ENCODE measurements at regions not wholly inside any gene's neighbourhood (a gene's known extent, or its start where the extent isn't known, plus 50 kb on each side); places are given as distances from the start of the nearest gene placed in this dataset.
"Not testable (repeated sequence)": the region's sequence is repeated elsewhere in the genome, so short reads cannot be mapped to it uniquely, and the experiment has no call there.

DNA sequence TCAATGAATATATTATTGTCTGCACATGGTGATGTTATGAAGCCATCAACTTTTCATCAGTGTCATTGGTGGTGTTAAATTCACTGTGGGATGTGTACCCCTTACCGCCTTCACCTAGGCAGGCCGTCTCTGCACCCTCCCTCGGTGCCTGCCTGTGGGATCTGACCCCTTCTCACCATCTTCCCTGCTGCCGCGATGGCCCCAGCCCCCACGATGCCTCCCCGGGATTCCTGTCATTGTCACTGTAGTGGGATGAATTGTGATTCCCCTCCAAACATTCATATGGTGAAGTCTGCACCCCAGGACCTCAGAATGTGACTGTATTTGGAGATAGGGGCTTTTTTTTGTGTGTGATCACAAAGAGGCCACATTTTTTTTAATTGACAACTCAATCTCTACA lies 198.3 kb upstream of the HS6ST1 start:
- Histone ChIP-seq H3K27ac (ENCODE audit: low read depth, low read length) (no peak overlapping the region), H3K9me3 (ENCODE audit: control insufficient read depth in 5 of 5, low read length in 5 of 5) (no peaks in the 10 kb centered on the region), H3K27me3 (ENCODE audit: control insufficient read depth in 5 of 5, insufficient read depth in 4 of 5, low read length in 5 of 5) (peaks cover 0 to 8% (median 0%) of the 10 kb centered on the region in 5 donors), H3K4me1 (ENCODE audit: control insufficient read depth in 5 of 5, insufficient read depth in 5 of 5, low read length in 5 of 5) (peaks cover 0 to 19% (median 4%) of the 10 kb centered on the region in 5 donors), H3K9ac (ENCODE audit: low read length in 5 of 5) (no peak overlapping the region), H3K4me3 (ENCODE audit: low read depth in 1 of 5, low read length in 5 of 5) (no peak overlapping the region), H3K36me3 (ENCODE audit: control insufficient read depth in 5 of 5, insufficient read depth in 5 of 5, low read length in 5 of 5) (no peaks in the 10 kb centered on the region)

DNA sequence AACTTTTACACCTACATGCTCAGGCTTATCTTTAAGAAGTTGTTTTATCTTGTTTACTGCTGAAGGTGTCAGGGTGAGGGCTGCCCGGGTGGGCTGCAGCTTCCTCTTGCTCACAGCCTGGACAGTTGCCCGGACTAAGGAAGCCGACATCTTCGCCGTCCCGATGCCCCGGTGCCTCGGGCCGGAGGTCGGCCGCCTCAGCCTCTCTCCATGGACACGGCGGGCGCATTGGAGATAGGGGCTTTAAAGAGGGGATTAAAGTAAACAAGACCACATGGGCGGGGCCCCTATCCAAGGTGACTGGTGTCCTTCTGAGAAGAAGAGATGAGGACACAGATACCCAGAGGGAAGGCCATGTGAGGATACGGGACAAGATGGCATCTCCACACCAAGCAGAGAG lies 200.4 kb upstream of the HS6ST1 start:
- not testable (repeated sequence) for H3K36me3 ChIP-seq (ENCODE audit: control insufficient read depth in 5 of 5, insufficient read depth in 5 of 5, low read length in 5 of 5); H3K9me3 ChIP-seq (ENCODE audit: control insufficient read depth in 5 of 5, low read length in 5 of 5); H3K4me1 ChIP-seq (ENCODE audit: control insufficient read depth in 5 of 5, insufficient read depth in 5 of 5, low read length in 5 of 5); H3K27ac ChIP-seq (ENCODE audit: low read depth, low read length); H3K27me3 ChIP-seq (ENCODE audit: control insufficient read depth in 5 of 5, insufficient read depth in 4 of 5, low read length in 5 of 5); H3K4me3 ChIP-seq (ENCODE audit: low read depth in 1 of 5, low read length in 5 of 5); H3K9ac ChIP-seq (ENCODE audit: low read length in 5 of 5)

DNA sequence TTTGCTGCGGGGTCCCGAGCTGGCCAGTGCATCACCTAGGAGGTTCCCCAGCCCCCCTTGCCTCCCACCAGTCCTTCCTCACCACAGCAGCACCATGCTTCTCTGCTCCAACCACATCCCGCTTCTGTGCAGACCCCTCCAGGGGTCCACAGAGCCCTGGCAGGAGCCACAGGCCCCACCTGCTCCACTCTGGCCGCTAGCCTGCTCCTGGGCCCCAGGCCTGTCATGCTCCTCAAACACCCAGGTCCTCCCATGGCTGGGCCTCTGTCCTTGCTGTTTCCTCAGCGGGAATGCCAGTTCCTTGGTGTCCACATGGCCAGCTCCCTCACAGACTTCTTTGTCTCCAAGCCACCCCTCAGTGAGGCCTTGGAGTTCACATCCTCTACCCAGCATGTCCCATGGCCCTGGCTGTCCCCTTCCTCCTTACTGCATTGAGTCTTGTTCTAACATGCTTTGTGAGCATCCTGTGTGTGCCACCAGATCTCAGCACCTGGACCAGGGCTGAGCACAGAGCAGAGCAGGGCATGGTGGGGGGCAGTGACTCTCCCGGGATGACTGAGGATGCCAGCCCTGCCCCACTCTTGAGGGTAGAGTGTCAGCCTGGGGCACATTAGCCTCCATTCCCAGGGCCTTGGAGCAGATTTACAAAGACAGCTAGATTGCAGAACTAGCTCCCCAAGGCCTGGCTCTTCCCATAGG lies 201.0 kb upstream of the HS6ST1 start:
- Histone ChIP-seq H3K4me3 (ENCODE audit: low read depth in 1 of 5, low read length in 5 of 5) (no peak overlapping the region), H3K27me3 (ENCODE audit: control insufficient read depth in 5 of 5, insufficient read depth in 4 of 5, low read length in 5 of 5) (peaks cover 0 to 8% (median 0%) of the 10 kb centered on the region in 5 donors), H3K9me3 (ENCODE audit: control insufficient read depth in 5 of 5, low read length in 5 of 5) (peaks cover 0 to 12% (median 10%) of the 10 kb centered on the region in 5 donors), H3K36me3 (ENCODE audit: control insufficient read depth in 5 of 5, insufficient read depth in 5 of 5, low read length in 5 of 5) (no peaks in the 10 kb centered on the region), H3K4me1 (ENCODE audit: control insufficient read depth in 5 of 5, insufficient read depth in 5 of 5, low read length in 5 of 5) (peaks cover 0 to 2% (median 0%) of the 10 kb centered on the region in 5 donors), H3K9ac (ENCODE audit: low read length in 5 of 5) (no peak overlapping the region), H3K27ac (ENCODE audit: low read depth, low read length) (no peak overlapping the region)

DNA sequence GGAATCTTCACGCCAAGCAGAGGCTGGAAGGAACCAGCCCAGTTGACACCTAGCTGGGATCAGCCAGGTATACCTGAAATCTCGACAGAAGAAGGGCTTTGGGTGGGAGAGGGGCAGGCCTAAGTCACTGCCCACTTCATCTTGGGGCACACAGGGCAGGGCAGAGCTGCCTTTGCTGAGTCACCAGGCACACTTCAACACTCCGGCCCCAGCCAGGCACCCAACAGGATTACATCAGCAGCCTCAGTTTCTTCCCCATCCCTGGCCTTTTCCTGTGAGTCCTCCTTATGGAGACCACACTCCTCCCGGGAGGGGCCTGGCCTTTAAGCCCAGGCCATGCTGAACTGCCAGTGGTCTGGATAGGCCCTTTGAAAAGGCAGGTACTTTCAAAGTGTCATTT lies 201.7 kb upstream of the HS6ST1 start:
- Histone ChIP-seq H3K27ac (ENCODE audit: low read depth, low read length) (no peak overlapping the region), H3K9ac (ENCODE audit: low read length in 5 of 5) (no peak overlapping the region), H3K9me3 (ENCODE audit: control insufficient read depth in 5 of 5, low read length in 5 of 5) (peaks cover 0 to 12% (median 10%) of the 10 kb centered on the region in 5 donors), H3K27me3 (ENCODE audit: control insufficient read depth in 5 of 5, insufficient read depth in 4 of 5, low read length in 5 of 5) (peaks cover 0 to 8% (median 0%) of the 10 kb centered on the region in 5 donors), H3K36me3 (ENCODE audit: control insufficient read depth in 5 of 5, insufficient read depth in 5 of 5, low read length in 5 of 5) (no peaks in the 10 kb centered on the region), H3K4me1 (ENCODE audit: control insufficient read depth in 5 of 5, insufficient read depth in 5 of 5, low read length in 5 of 5) (no peaks in the 10 kb centered on the region), H3K4me3 (ENCODE audit: low read depth in 1 of 5, low read length in 5 of 5) (no peak overlapping the region)

GRCh38 chr2:128520791-128521190 lies 202.1 kb upstream of the HS6ST1 start:
- Histone ChIP-seq H3K9me3 (ENCODE audit: control insufficient read depth in 5 of 5, low read length in 5 of 5) (peaks cover 0 to 12% (median 10%) of the 10 kb centered on the region in 5 donors), H3K27me3 (ENCODE audit: control insufficient read depth in 5 of 5, insufficient read depth in 4 of 5, low read length in 5 of 5) (peaks cover 0 to 8% (median 0%) of the 10 kb centered on the region in 5 donors), H3K36me3 (ENCODE audit: control insufficient read depth in 5 of 5, insufficient read depth in 5 of 5, low read length in 5 of 5) (no peaks in the 10 kb centered on the region), H3K4me1 (ENCODE audit: control insufficient read depth in 5 of 5, insufficient read depth in 5 of 5, low read length in 5 of 5) (no peaks in the 10 kb centered on the region), H3K27ac (ENCODE audit: low read depth, low read length) (no peak overlapping the region), H3K9ac (ENCODE audit: low read length in 5 of 5) (no peak overlapping the region), H3K4me3 (ENCODE audit: low read depth in 1 of 5, low read length in 5 of 5) (no peak overlapping the region)

DNA sequence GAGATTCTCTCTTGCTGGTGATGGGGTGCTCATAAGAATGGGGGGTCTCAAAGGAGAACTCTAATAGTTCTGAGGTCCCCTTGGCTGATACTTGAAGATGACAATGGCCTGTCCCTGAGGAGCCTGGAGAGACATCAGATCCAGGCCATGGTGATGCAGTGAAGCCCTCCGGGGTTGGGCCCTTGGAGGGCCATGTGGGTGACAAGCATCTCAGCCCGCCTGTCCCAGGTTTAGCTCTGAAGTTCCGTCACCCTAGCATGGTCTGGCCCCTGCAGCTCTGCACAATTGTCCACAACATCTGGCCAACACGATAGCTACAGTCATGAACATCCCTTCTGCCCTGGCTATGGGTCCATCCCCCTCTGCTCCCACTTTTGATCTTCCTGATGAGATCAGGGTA lies 202.8 kb upstream of the HS6ST1 start:
- Histone ChIP-seq H3K4me3 (ENCODE audit: low read depth in 1 of 5, low read length in 5 of 5) (no peak overlapping the region), H3K4me1 (ENCODE audit: control insufficient read depth in 5 of 5, insufficient read depth in 5 of 5, low read length in 5 of 5) (no peaks in the 10 kb centered on the region), H3K9ac (ENCODE audit: low read length in 5 of 5) (no peak overlapping the region), H3K27me3 (ENCODE audit: control insufficient read depth in 5 of 5, insufficient read depth in 4 of 5, low read length in 5 of 5) (peaks cover 0 to 8% (median 2%) of the 10 kb centered on the region in 5 donors), H3K36me3 (ENCODE audit: control insufficient read depth in 5 of 5, insufficient read depth in 5 of 5, low read length in 5 of 5) (no peaks in the 10 kb centered on the region), H3K27ac (ENCODE audit: low read depth, low read length) (no peak overlapping the region), H3K9me3 (ENCODE audit: control insufficient read depth in 5 of 5, low read length in 5 of 5) (peaks cover 0 to 12% (median 10%) of the 10 kb centered on the region in 5 donors)

DNA sequence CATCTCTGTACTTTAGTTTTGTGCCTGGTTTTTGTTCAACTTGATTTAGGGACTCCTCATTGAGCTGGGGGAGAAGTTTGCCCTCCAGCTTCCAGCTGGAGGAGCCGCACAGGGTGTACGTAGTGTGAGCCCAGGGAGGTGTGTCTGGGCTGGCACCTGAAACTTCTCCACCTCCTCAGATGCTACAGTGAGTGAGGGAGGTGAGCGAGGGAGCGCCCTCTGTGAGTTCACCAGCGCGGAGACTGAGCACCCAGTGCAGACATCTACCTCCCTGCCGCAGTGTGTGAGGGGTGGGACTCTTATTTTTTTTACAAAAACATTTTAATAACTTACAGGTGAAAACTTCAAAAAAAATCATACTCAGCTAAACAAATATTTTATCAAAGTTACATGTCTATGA lies 204.2 kb upstream of the HS6ST1 start:
- peaks cover 0 to 12% (median 10%) of the 10 kb centered on the region in 5 donors for H3K9me3 ChIP-seq (ENCODE audit: control insufficient read depth in 5 of 5, low read length in 5 of 5)
- H3K4me1 ChIP-seq (ENCODE audit: control insufficient read depth in 5 of 5, insufficient read depth in 5 of 5, low read length in 5 of 5) = no peaks in the 10 kb centered on the region
- no peak overlapping the region for H3K9ac ChIP-seq (ENCODE audit: low read length in 5 of 5)
- H3K4me3 ChIP-seq (ENCODE audit: low read depth in 1 of 5, low read length in 5 of 5) = no peak overlapping the region
- H3K36me3 ChIP-seq (ENCODE audit: control insufficient read depth in 5 of 5, insufficient read depth in 5 of 5, low read length in 5 of 5) = no peaks in the 10 kb centered on the region
- H3K27ac ChIP-seq (ENCODE audit: low read depth, low read length) = no peak overlapping the region
- peaks cover 0 to 8% (median 2%) of the 10 kb centered on the region in 5 donors for H3K27me3 ChIP-seq (ENCODE audit: control insufficient read depth in 5 of 5, insufficient read depth in 4 of 5, low read length in 5 of 5)

DNA sequence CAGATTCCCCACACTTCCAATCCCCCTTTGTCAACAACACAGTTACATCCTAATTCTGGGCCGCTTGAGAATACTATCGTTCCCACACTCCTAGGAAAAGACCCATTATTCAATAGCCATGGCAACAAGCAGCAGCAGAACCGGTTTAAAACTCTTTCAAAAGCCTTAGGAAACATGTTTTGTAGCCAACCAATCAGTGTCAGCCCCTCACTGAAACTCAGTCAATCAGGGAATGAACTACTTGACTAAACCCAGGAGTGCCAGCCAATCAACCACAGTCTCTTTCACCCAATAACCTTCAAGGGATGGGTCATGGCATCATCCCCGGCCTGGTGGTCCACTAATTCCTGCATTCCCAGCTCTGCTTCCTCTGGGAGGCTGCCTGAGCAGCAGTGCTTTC lies 204.8 kb upstream of the HS6ST1 start:
- H3K4me1 ChIP-seq (ENCODE audit: control insufficient read depth in 5 of 5, insufficient read depth in 5 of 5, low read length in 5 of 5) = no peaks in the 10 kb centered on the region
- H3K4me3 ChIP-seq (ENCODE audit: low read depth in 1 of 5, low read length in 5 of 5) = no peak overlapping the region

DNA sequence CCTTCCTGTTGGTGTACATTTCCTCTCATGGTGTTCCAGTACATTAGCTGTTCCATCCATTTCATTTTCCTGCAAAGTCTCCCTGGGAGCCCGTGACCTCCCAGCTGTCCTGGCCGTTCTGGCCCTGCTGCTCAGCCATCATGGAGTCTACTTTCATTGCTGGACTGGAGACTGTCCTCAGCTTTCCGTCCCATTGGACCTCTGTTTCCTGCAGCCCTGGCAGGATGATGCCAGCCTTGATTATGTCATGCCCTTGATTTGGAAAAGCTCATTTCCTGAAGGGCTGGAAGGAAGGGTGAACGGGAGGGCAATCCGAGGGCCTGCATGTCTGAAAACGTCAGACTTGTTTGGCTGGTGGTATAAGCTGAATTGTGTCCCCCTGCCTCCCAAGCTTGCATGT lies 205.5 kb upstream of the HS6ST1 start:
- peaks cover 0 to 12% (median 10%) of the 10 kb centered on the region in 5 donors for H3K9me3 ChIP-seq (ENCODE audit: control insufficient read depth in 5 of 5, low read length in 5 of 5)
- H3K36me3 ChIP-seq (ENCODE audit: control insufficient read depth in 5 of 5, insufficient read depth in 5 of 5, low read length in 5 of 5) = no peaks in the 10 kb centered on the region
- no peaks in the 10 kb centered on the region for H3K4me1 ChIP-seq (ENCODE audit: control insufficient read depth in 5 of 5, insufficient read depth in 5 of 5, low read length in 5 of 5)
- H3K9ac ChIP-seq (ENCODE audit: low read length in 5 of 5) = no peak overlapping the region
- H3K4me3 ChIP-seq (ENCODE audit: low read depth in 1 of 5, low read length in 5 of 5) = no peak overlapping the region
- peaks cover 0 to 8% (median 2%) of the 10 kb centered on the region in 5 donors for H3K27me3 ChIP-seq (ENCODE audit: control insufficient read depth in 5 of 5, insufficient read depth in 4 of 5, low read length in 5 of 5)
- no peak overlapping the region for H3K27ac ChIP-seq (ENCODE audit: low read depth, low read length)

More for the DNA sequence above, 204.8 kb upstream of the HS6ST1 start:
- Histone ChIP-seq H3K27ac (ENCODE audit: low read depth, low read length) (no peak overlapping the region), H3K9ac (ENCODE audit: low read length in 5 of 5) (no peak overlapping the region), H3K36me3 (ENCODE audit: control insufficient read depth in 5 of 5, insufficient read depth in 5 of 5, low read length in 5 of 5) (no peaks in the 10 kb centered on the region), H3K9me3 (ENCODE audit: control insufficient read depth in 5 of 5, low read length in 5 of 5) (peaks cover 0 to 12% (median 10%) of the 10 kb centered on the region in 5 donors), H3K27me3 (ENCODE audit: control insufficient read depth in 5 of 5, insufficient read depth in 4 of 5, low read length in 5 of 5) (peaks cover 0 to 8% (median 2%) of the 10 kb centered on the region in 5 donors)

- H3K27ac ChIP-seq (ENCODE audit: low read depth, low read length) = no peak overlapping the region
- peaks cover 0 to 5% (median 2%) of the 10 kb centered on the region in 5 donors for H3K4me1 ChIP-seq (ENCODE audit: control insufficient read depth in 5 of 5, insufficient read depth in 5 of 5, low read length in 5 of 5)
- H3K9ac ChIP-seq (ENCODE audit: low read length in 5 of 5) = no peak overlapping the region
- no peak overlapping the region for H3K4me3 ChIP-seq (ENCODE audit: low read depth in 1 of 5, low read length in 5 of 5)
- H3K27me3 ChIP-seq (ENCODE audit: control insufficient read depth in 5 of 5, insufficient read depth in 4 of 5, low read length in 5 of 5) = peaks cover 0 to 5% (median 0%) of the 10 kb centered on the region in 5 donors
- H3K36me3 ChIP-seq (ENCODE audit: control insufficient read depth in 5 of 5, insufficient read depth in 5 of 5, low read length in 5 of 5) = no peaks in the 10 kb centered on the region
- H3K9me3 ChIP-seq (ENCODE audit: control insufficient read depth in 5 of 5, low read length in 5 of 5) = peaks cover 0 to 12% (median 10%) of the 10 kb centered on the region in 5 donors
These were observed 207.0 kb upstream of the HS6ST1 start for GRCh38 chr2:128525653-128526052.
